Spleen (tissue), 11 donors: ENCODE measurements at regions not wholly inside any gene's neighbourhood (a gene's known extent, or its start where the extent isn't known, plus 50 kb on each side); places are given as distances from the start of the nearest gene placed in this dataset.

ENCODE experiments used
- DNase-seq: peaks from one replicate; pipeline ENCODE4 v3.0.0-alpha.2; 2020
- H3K27ac ChIP-seq, 8 donors: fragments of 200-600 bp; sonication (generic) in 7 of 8; 1 replicate in 4 of 8; 2 replicates in 4 of 8; pipeline versions ENCODE4 v1.5.0 to v1.8.0; 2016 to 2021; ENCODE audit warnings: inconsistent platforms in 4 of 8, mild to moderate bottlenecking in 4 of 8, moderate library complexity in 1 of 8
- H3K27me3 ChIP-seq, 7 donors: fragments of 200-600 bp; sonication (generic) in 6 of 7; replicated peaks in 1 of 7; 1 replicate in 4 of 7; 2 replicates in 3 of 7; pipeline versions ENCODE4 v1.5.0 to v1.8.0; 2016 to 2021; ENCODE audit warnings: inconsistent platforms in 3 of 7, mild to moderate bottlenecking in 1 of 7
- H3K36me3 ChIP-seq, 6 donors: fragments of 200-600 bp; sonication (generic) in 5 of 6; 1 replicate in 4 of 6; 2 replicates in 2 of 6; pipeline versions ENCODE4 v1.5.0 to v1.8.0; 2016 to 2021; ENCODE audit warnings: inconsistent platforms in 2 of 6
- H3K4me1 ChIP-seq, 6 donors: fragments of 200-600 bp; sonication (generic) in 5 of 6; 1 replicate in 3 of 6; 2 replicates in 3 of 6; pipeline versions ENCODE4 v1.5.0 to v1.8.0; 2016 to 2021; ENCODE audit warnings: inconsistent platforms in 3 of 6
- H3K4me3 ChIP-seq, 8 donors: fragments of 200-600 bp; sonication (generic) in 7 of 8; 1 replicate in 4 of 8; 2 replicates in 4 of 8; pipeline versions ENCODE4 v1.5.0 to v1.8.0; 2016 to 2021; ENCODE audit warnings: inconsistent platforms in 4 of 8, mild to moderate bottlenecking in 4 of 8, moderate library complexity in 2 of 8
- H3K9me3 ChIP-seq, 8 donors: fragments of 200-600 bp; sonication (generic) in 7 of 8; 1 replicate in 4 of 8; 2 replicates in 4 of 8; pipeline versions ENCODE4 v1.5.0 to v1.8.0; 2016 to 2021; ENCODE audit warnings: inconsistent platforms in 4 of 8
- CTCF ChIP-seq, 11 experiments: fragments of 200-600 bp in 7 of 11; fragments of 450-650 bp in 4 of 11; sonication (generic) in 4 of 11; IDR thresholded peaks in 8 of 11; conservative IDR thresholded peaks in 3 of 11; 1 replicate in 7 of 11; 2 replicates in 4 of 11; pipeline versions ENCODE4 v1.4.0 to v1.8.0; 2016 to 2021; ENCODE audit warnings: antibody characterized with exemption in 11 of 11, inconsistent platforms in 4 of 11, mild to moderate bottlenecking in 1 of 11
- POLR2A ChIP-seq, 3 donors: fragments of 450-650 bp; IDR thresholded peaks; one replicate each; pipeline ENCODE4 v1.5.1; 2017; ENCODE audit warnings: antibody characterized with exemption in 3 of 3, mild to moderate bottlenecking in 1 of 3
- POLR2AphosphoS5 ChIP-seq, 3 donors: sonication (generic); formaldehyde crosslinking; IDR thresholded peaks; one replicate each; pipeline ENCODE4 v1.5.1; 2017; ENCODE audit warnings: antibody characterized with exemption in 3 of 3
- WGBS, 5 donors: extraction: QIAGEN DNeasy Blood & Tissue Kit in 3 of 5; methylation state at CpG; one replicate each; pipeline versions ENCODE4 v1.1.5 to v1.1.7; 2013 to 2018; 5-methylcytosine and 5-hydroxymethylcytosine counted together
- intact Hi-C: fragments of 100-400 bp; cut with DNase I; formaldehyde crosslinking; loops from one replicate; pipeline ENCODE4 v1.15.0; 2023; ENCODE audit warnings: low total_unique reads
- donor health status: healthy with polysubstance abuse.
- donor health status: DM: no; HTN: no; CAD: no; lungs with moderate emphysema.
- donor health status: DM: no; HTN: no; CAD: no.
- donor health status: Bipolar disorder and iron deficiency.
- donor health status: healthy.
- donor health status: DM: no; HTN: no; CAD: no.
- donor health status: DM: yes; HTN: yes; CAD: no.

- H3K4me3 ChIP-seq, result no peak overlapping the region
- no peak for DNase-seq
- TF ChIP-seq POLR2A (IDR thresholded peaks at IDR 0.05), result no peak
- TF ChIP-seq POLR2AphosphoS5 (IDR thresholded peaks at IDR 0.05), result no peak
- TF ChIP-seq CTCF (IDR thresholded peaks at IDR 0.05 in 8 of 11, conservative IDR thresholded peaks at IDR 0.05 in 3 of 11), result no peak
- H3K36me3 ChIP-seq, result no peaks in the 10 kb centered on the region
- no peaks in the 10 kb centered on the region for H3K4me1 ChIP-seq
- H3K27me3 ChIP-seq, result peaks cover 0 to 29% (median 0%) of the 10 kb centered on the region in 7 donors
- intact Hi-C loops, result no loop called here
- H3K9me3 ChIP-seq, result no peaks in the 10 kb centered on the region
- no peak overlapping the region for H3K27ac ChIP-seq
- 83 to 95% (median 89%) methylated on average over 2 of the region's 2 CpGs for WGBS, 5 donors
Measured at GRCh38 chr1:219371471-219371870, 197.8 kb downstream of the LYPLAL1 start.

GRCh38 chr1:219367496-219367895 is 193.8 kb downstream of the LYPLAL1 start:
- no peak for DNase-seq
- Histone ChIP-seq H3K9me3 (no peaks in the 10 kb centered on the region), H3K27me3 (peaks cover 0 to 40% (median 0%) of the 10 kb centered on the region in 7 donors), H3K36me3 (no peaks in the 10 kb centered on the region), H3K4me3 (no peak overlapping the region), H3K4me1 (no peaks in the 10 kb centered on the region), H3K27ac (no peak overlapping the region)
- no peak for TF ChIP-seq CTCF (IDR thresholded peaks at IDR 0.05 in 8 of 11, conservative IDR thresholded peaks at IDR 0.05 in 3 of 11)
- TF ChIP-seq POLR2AphosphoS5 (IDR thresholded peaks at IDR 0.05), result no peak
- TF ChIP-seq POLR2A (IDR thresholded peaks at IDR 0.05), result no peak
- intact Hi-C loops, result no loop called here
- WGBS, 5 donors, result 84 to 95% (median 87%) methylated on average over 3 of the region's 3 CpGs

- H3K27ac ChIP-seq, result no peak overlapping the region
- peaks cover 0 to 48% (median 0%) of the 10 kb centered on the region in 7 donors for H3K27me3 ChIP-seq
- WGBS, 5 donors, result 95 to 100% (median 100%) methylated on average over 1 of the region's 1 CpG
- intact Hi-C loops, result no loop called here
- no peaks in the 10 kb centered on the region for H3K4me1 ChIP-seq
- H3K4me3 ChIP-seq, result no peak overlapping the region
- H3K9me3 ChIP-seq, result no peaks in the 10 kb centered on the region
- no peaks in the 10 kb centered on the region for H3K36me3 ChIP-seq
- no peak for DNase-seq
- TF ChIP-seq CTCF (IDR thresholded peaks at IDR 0.05 in 8 of 11, conservative IDR thresholded peaks at IDR 0.05 in 3 of 11), result no peak
Measured at GRCh38 chr1:219365451-219365850, 191.8 kb downstream of the LYPLAL1 start.

GRCh38 chr1:219362702-219363101 is 189.0 kb downstream of the LYPLAL1 start:
- no peak for DNase-seq
- H3K27me3 ChIP-seq, result peaks cover 0 to 46% (median 0%) of the 10 kb centered on the region in 7 donors
- H3K4me3 ChIP-seq, result no peak overlapping the region
- H3K9me3 ChIP-seq, result no peaks in the 10 kb centered on the region
- WGBS, 5 donors, result 42 to 58% (median 56%) methylated on average over 3 of the region's 3 CpGs
- TF ChIP-seq POLR2A (IDR thresholded peaks at IDR 0.05), result no peak
- no peak for TF ChIP-seq POLR2AphosphoS5 (IDR thresholded peaks at IDR 0.05)
- no peak for TF ChIP-seq CTCF (IDR thresholded peaks at IDR 0.05 in 8 of 11, conservative IDR thresholded peaks at IDR 0.05 in 3 of 11)
- H3K27ac ChIP-seq, result no peak overlapping the region
- H3K4me1 ChIP-seq, result no peaks in the 10 kb centered on the region
- intact Hi-C loops, result no loop called here
- H3K36me3 ChIP-seq, result no peaks in the 10 kb centered on the region
